ENCODE measurements at regions not wholly inside any gene's neighbourhood (a gene's known extent, or its start where the extent isn't known, plus 50 kb on each side); places are given as distances from the start of the nearest gene placed in this dataset.

- TF ChIP-seq TSHZ2 (CRISPR knock-in tag; IDR thresholded peaks at IDR 0.05): no peak
Measured at GRCh38 chr2:60380411-60380810, 173.0 kb downstream of the BCL11A start (continued).

GRCh38 chr2:60379684-60380083, 173.8 kb downstream of the BCL11A start:
- no peak for ATAC-seq
- no peak for TF ChIP-seq CREB5 (CRISPR knock-in tag; IDR thresholded peaks at IDR 0.05; ENCODE audit: low read depth)
- TF ChIP-seq ZFP30 (CRISPR knock-in tag; IDR thresholded peaks at IDR 0.05): no peak
- no peak for TF ChIP-seq TOX (CRISPR knock-in tag; IDR thresholded peaks at IDR 0.05; ENCODE audit: borderline replicate concordance)
- no peak for TF ChIP-seq POU6F1 (CRISPR knock-in tag; IDR thresholded peaks at IDR 0.05; ENCODE audit: borderline replicate concordance, low read depth)
- TF ChIP-seq OSR1 (CRISPR knock-in tag; IDR thresholded peaks at IDR 0.05): no peak
- TF ChIP-seq ZNF565 (CRISPR knock-in tag; conservative IDR thresholded peaks at IDR 0.05; ENCODE audit: low read depth): no peak
- no peak for TF ChIP-seq ESRRG (CRISPR knock-in tag; IDR thresholded peaks at IDR 0.05)
- TF ChIP-seq BACH2 (CRISPR knock-in tag; IDR thresholded peaks at IDR 0.05; ENCODE audit: borderline replicate concordance): no peak
- no peak for TF ChIP-seq SNAI2 (CRISPR knock-in tag; IDR thresholded peaks at IDR 0.05)
- no peak for TF ChIP-seq TSHZ2 (CRISPR knock-in tag; IDR thresholded peaks at IDR 0.05)
- no peak for TF ChIP-seq RARB (CRISPR knock-in tag; IDR thresholded peaks at IDR 0.05)
- TF ChIP-seq ISL1 (CRISPR knock-in tag; IDR thresholded peaks at IDR 0.05): no peak
- TF ChIP-seq ZNF70 (CRISPR knock-in tag; IDR thresholded peaks at IDR 0.05): no peak

- no peak for ATAC-seq
- TF ChIP-seq PATZ1 (CRISPR knock-in tag; IDR thresholded peaks at IDR 0.05; ENCODE audit: borderline replicate concordance) (no peak), TSHZ2 (CRISPR knock-in tag; IDR thresholded peaks at IDR 0.05) (no peak), POU6F1 (CRISPR knock-in tag; IDR thresholded peaks at IDR 0.05; ENCODE audit: borderline replicate concordance, low read depth) (no peak), ESRRG (CRISPR knock-in tag; IDR thresholded peaks at IDR 0.05) (no peak), GLIS3 (CRISPR knock-in tag; IDR thresholded peaks at IDR 0.05) (no peak), CREB5 (CRISPR knock-in tag; IDR thresholded peaks at IDR 0.05; ENCODE audit: low read depth) (no peak), OSR1 (CRISPR knock-in tag; IDR thresholded peaks at IDR 0.05) (no peak), TCF4 (CRISPR knock-in tag; IDR thresholded peaks at IDR 0.05; ENCODE audit: borderline replicate concordance) (no peak), BACH2 (CRISPR knock-in tag; IDR thresholded peaks at IDR 0.05; ENCODE audit: borderline replicate concordance) (no peak), ZFP30 (CRISPR knock-in tag; IDR thresholded peaks at IDR 0.05) (no peak), RARB (CRISPR knock-in tag; IDR thresholded peaks at IDR 0.05) (no peak), ZNF565 (CRISPR knock-in tag; conservative IDR thresholded peaks at IDR 0.05; ENCODE audit: low read depth) (no peak), CSRNP3 (CRISPR knock-in tag; IDR thresholded peaks at IDR 0.05) (no peak)
Measured at GRCh38 chr2:60379216-60379615, 174.2 kb downstream of the BCL11A start.
